ENCODE measurements at regions not wholly inside any gene's neighbourhood (a gene's known extent, or its start where the extent isn't known, plus 50 kb on each side); places are given as distances from the start of the nearest gene placed in this dataset.

GRCh38 chr6:78615430-78615904 is 251.9 kb upstream of the IRAK1BP1 start:
- H3K4me1 ChIP-seq (replicated peaks in 1 of 2) = no peaks in the 10 kb centered on the region
- 71 to 95% (median 76%) methylated on average over 1 of the region's 1 CpG for WGBS, 4 donors
- no peaks in the 10 kb centered on the region for H3K9me3 ChIP-seq (replicated peaks in 1 of 3)
- no peaks in the 10 kb centered on the region for H3K27me3 ChIP-seq
- H3K4me3 ChIP-seq = no peak overlapping the region
- no peak overlapping the region for H3K27ac ChIP-seq
- intact Hi-C loops (cut with DNase I) = no loop called here
- DNase-seq = no peak
- TF ChIP-seq POLR2A (IDR thresholded peaks at IDR 0.05) = no peak
- no peak for TF ChIP-seq CTCF (IDR thresholded peaks at IDR 0.05)
- no peaks in the 10 kb centered on the region for H3K36me3 ChIP-seq (replicated peaks in 1 of 2)

- Histone ChIP-seq H3K9me3 (replicated peaks in 1 of 3) (no peaks in the 10 kb centered on the region), H3K27me3 (no peaks in the 10 kb centered on the region), H3K27ac (no peak overlapping the region), H3K36me3 (replicated peaks in 1 of 2) (no peaks in the 10 kb centered on the region), H3K4me1 (replicated peaks in 1 of 2) (no peaks in the 10 kb centered on the region), H3K4me3 (no peak overlapping the region)
- TF ChIP-seq CTCF (IDR thresholded peaks at IDR 0.05) (no peak), POLR2A (IDR thresholded peaks at IDR 0.05) (no peak)
- intact Hi-C loops (cut with DNase I) = no loop called here
- 25 to 43% (median 27%) methylated on average over 2 of the region's 2 CpGs for WGBS, 4 donors
- no peak for DNase-seq
Measured at GRCh38 chr6:78618970-78619369, 248.4 kb upstream of the IRAK1BP1 start.

- H3K9me3 ChIP-seq (replicated peaks in 1 of 3) = no peaks in the 10 kb centered on the region
- intact Hi-C loops (cut with DNase I) = no loop called here
- no peak overlapping the region for H3K27ac ChIP-seq
- TF ChIP-seq POLR2A (IDR thresholded peaks at IDR 0.05) (no peak), CTCF (IDR thresholded peaks at IDR 0.05) (no peak)
- DNase-seq = no peak
- no peaks in the 10 kb centered on the region for H3K36me3 ChIP-seq (replicated peaks in 1 of 2)
- no peaks in the 10 kb centered on the region for H3K4me1 ChIP-seq (replicated peaks in 1 of 2)
- H3K27me3 ChIP-seq = no peaks in the 10 kb centered on the region
- H3K4me3 ChIP-seq = no peak overlapping the region
Measured at GRCh38 chr6:78623554-78623953, 243.8 kb upstream of the IRAK1BP1 start.

- Histone ChIP-seq H3K36me3 (replicated peaks in 1 of 2) (no peaks in the 10 kb centered on the region), H3K4me1 (replicated peaks in 1 of 2) (no peaks in the 10 kb centered on the region), H3K27ac (no peak overlapping the region), H3K9me3 (replicated peaks in 1 of 3) (no peaks in the 10 kb centered on the region), H3K27me3 (no peaks in the 10 kb centered on the region), H3K4me3 (peak overlapping the region in 2 of 4 donors; percentile 29 to 50)
- no peak for TF ChIP-seq POLR2A (IDR thresholded peaks at IDR 0.05)
- TF ChIP-seq CTCF (IDR thresholded peaks at IDR 0.05) = no peak
- intact Hi-C loops (cut with DNase I) = no loop called here
- 10 to 24% (median 16%) methylated on average over 4 to 27 of the region's 27 CpGs for WGBS, 4 donors
- DNase-seq = peak in 6 of 7 donors; percentile 1 to 55 (median 20)
Measured at GRCh38 chr6:78629154-78629721, 238.1 kb upstream of the IRAK1BP1 start.

All from adrenal gland (tissue), 9 donors.